Astrocyte (in vitro differentiated cells and primary cell): ENCODE measurements at regions not wholly inside any gene's neighbourhood (a gene's known extent, or its start where the extent isn't known, plus 50 kb on each side); places are given as distances from the start of the nearest gene placed in this dataset.

ENCODE experiments used
- DNase-seq: peaks from one replicate; pipeline ENCODE4 v3.0.0-alpha.2; 2010; ENCODE audit warnings: low read depth
- FAIRE-seq: peaks from 2 replicates; lab custom pipeline; 2011; peaks lifted over from hg19 to GRCh38; lab: Jason Lieb, UNC
- H2AFZ ChIP-seq: 2 replicates; pipeline ENCODE4 v1.6.0; 2012; ENCODE audit warnings: low read depth, low read length, inconsistent platforms
- H3K27ac ChIP-seq: 2 replicates; pipeline ENCODE4 v1.5.1; 2011; ENCODE audit warnings: low read depth, low read length, inconsistent platforms
- H3K27me3 ChIP-seq: 2 replicates; pipeline ENCODE4 v1.6.0; 2011; ENCODE audit warnings: low read length, inconsistent platforms; ENCODE audit not compliant: insufficient read depth
- H3K36me3 ChIP-seq: 2 replicates; pipeline ENCODE4 v1.5.1; 2011; ENCODE audit warnings: low read length, inconsistent platforms; ENCODE audit not compliant: insufficient read depth
- H3K4me1 ChIP-seq: 2 replicates; pipeline ENCODE4 v1.5.1; 2011; ENCODE audit warnings: low read length, inconsistent platforms; ENCODE audit not compliant: insufficient read depth
- H3K4me2 ChIP-seq: 2 replicates; pipeline ENCODE4 v1.6.0; 2012; ENCODE audit warnings: low read length, inconsistent platforms
- H3K4me3 ChIP-seq: 2 replicates; pipeline ENCODE4 v1.5.1; 2011; ENCODE audit warnings: low read depth, mild to moderate bottlenecking, low read length, inconsistent platforms; ENCODE audit not compliant: insufficient read depth
- H3K79me2 ChIP-seq: 2 replicates; pipeline ENCODE4 v1.6.0; 2012; ENCODE audit warnings: mild to moderate bottlenecking, low read length, inconsistent platforms; ENCODE audit not compliant: insufficient read depth
- H3K9ac ChIP-seq: 2 replicates; pipeline ENCODE4 v1.6.0; 2012; ENCODE audit warnings: mild to moderate bottlenecking, low read length, inconsistent platforms
- H3K9me3 ChIP-seq: 2 replicates; pipeline ENCODE4 v1.5.1; 2012; ENCODE audit warnings: low read depth, mild to moderate bottlenecking, low read length, inconsistent platforms; ENCODE audit not compliant: insufficient read depth
- H4K20me1 ChIP-seq: 2 replicates; pipeline ENCODE4 v1.6.0; 2012; ENCODE audit warnings: low read length, inconsistent platforms; ENCODE audit not compliant: insufficient read depth
- H3K27ac Mint-ChIP-seq: one replicate; pipeline ENCODE4 v1.8.0; 2021; ENCODE audit warnings: mild to moderate bottlenecking, mixed read lengths; ENCODE audit not compliant: unreplicated experiment
- H3K27me3 Mint-ChIP-seq: one replicate; pipeline ENCODE4 v1.8.0; 2021; ENCODE audit warnings: low read depth, mixed read lengths; ENCODE audit not compliant: unreplicated experiment
- H3K36me3 Mint-ChIP-seq: one replicate; pipeline ENCODE4 v1.8.0; 2021; ENCODE audit warnings: low read depth, mixed read lengths; ENCODE audit not compliant: unreplicated experiment
- H3K4me1 Mint-ChIP-seq: one replicate; pipeline ENCODE4 v1.8.0; 2021; ENCODE audit warnings: low read depth, mixed read lengths; ENCODE audit not compliant: unreplicated experiment
- H3K4me3 Mint-ChIP-seq: one replicate; pipeline ENCODE4 v1.8.0; 2021; ENCODE audit warnings: mild to moderate bottlenecking, moderate library complexity, mixed read lengths; ENCODE audit not compliant: unreplicated experiment
- H3K9me3 Mint-ChIP-seq: one replicate; pipeline ENCODE4 v1.8.0; 2021; ENCODE audit warnings: mild to moderate bottlenecking, mixed read lengths; ENCODE audit not compliant: unreplicated experiment
- EZH2 ChIP-seq: IDR thresholded peaks from 2 replicates; pipeline ENCODE4 v1.6.1; 2012; ENCODE audit warnings: mild to moderate bottlenecking, low read length, inconsistent platforms; ENCODE audit not compliant: insufficient read depth
- TF ChIP-seq, protein P1 (sequence below): IDR thresholded peaks from 2 replicates; pipeline ENCODE4 v1.5.1; 2011; ENCODE audit warnings: low read depth, mild to moderate bottlenecking, inconsistent platforms, low read length, moderate library complexity; ENCODE audit not compliant: insufficient read depth

DNA sequence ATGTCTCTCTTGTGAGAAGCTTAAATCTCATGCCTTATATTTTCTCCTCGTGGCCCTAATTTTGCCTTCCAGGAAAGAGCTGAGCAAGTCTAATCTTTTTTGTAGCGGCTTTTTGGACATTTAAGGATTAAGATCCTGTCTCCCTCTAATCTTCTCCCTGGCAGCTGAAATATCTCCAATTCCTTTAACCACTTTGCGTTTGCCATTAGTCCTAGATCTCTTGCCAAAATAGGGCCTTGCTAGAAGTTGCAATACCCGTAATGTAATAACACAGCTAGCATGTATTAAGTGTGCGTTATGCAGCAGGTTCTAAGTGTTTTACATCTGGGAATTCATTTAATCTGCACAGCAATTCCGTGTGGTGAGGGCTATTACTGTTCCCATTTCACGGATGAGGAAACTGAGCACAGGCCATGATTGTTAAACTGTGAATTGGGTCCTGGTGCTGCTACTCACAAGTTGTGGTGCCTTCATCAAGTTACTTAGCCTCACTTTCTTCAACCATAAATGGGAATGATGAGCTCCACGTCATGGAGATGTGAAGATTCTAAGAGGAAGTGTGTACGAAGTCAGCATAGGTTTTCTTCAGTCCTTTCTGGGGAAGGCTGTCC is 198.9 kb upstream of the ASIC2 start:
- FAIRE-seq, result no peak
- Histone ChIP-seq H3K9me3 (peaks cover 3% of the 10 kb centered on the region), H3K9ac (no peak overlapping the region)

GRCh38 chr17:33492731-33493265 is 199.7 kb upstream of the ASIC2 start:
- H2AFZ ChIP-seq, result no peak overlapping the region
- Mint-ChIP-seq H3K4me1 (peaks cover 12% of the 10 kb centered on the region), H3K4me3 (no peak overlapping the region), H3K27ac (no peak overlapping the region), H3K36me3 (no peaks in the 10 kb centered on the region), H3K9me3 (no peaks in the 10 kb centered on the region), H3K27me3 (peaks cover 39% of the 10 kb centered on the region)
- H3K27ac ChIP-seq, result no peak overlapping the region
- H3K9me3 ChIP-seq, result peaks cover 3% of the 10 kb centered on the region
- no peaks in the 10 kb centered on the region for H3K79me2 ChIP-seq
- no peak overlapping the region for H3K9ac ChIP-seq
- DNase-seq (no peak), FAIRE-seq (no peak)
- no peak for TF ChIP-seq EZH2
- TF ChIP-seq, protein P1, sequence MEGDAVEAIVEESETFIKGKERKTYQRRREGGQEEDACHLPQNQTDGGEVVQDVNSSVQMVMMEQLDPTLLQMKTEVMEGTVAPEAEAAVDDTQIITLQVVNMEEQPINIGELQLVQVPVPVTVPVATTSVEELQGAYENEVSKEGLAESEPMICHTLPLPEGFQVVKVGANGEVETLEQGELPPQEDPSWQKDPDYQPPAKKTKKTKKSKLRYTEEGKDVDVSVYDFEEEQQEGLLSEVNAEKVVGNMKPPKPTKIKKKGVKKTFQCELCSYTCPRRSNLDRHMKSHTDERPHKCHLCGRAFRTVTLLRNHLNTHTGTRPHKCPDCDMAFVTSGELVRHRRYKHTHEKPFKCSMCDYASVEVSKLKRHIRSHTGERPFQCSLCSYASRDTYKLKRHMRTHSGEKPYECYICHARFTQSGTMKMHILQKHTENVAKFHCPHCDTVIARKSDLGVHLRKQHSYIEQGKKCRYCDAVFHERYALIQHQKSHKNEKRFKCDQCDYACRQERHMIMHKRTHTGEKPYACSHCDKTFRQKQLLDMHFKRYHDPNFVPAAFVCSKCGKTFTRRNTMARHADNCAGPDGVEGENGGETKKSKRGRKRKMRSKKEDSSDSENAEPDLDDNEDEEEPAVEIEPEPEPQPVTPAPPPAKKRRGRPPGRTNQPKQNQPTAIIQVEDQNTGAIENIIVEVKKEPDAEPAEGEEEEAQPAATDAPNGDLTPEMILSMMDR, result no peak
- H3K4me2 ChIP-seq, result no peak overlapping the region
- H3K27me3 ChIP-seq, result peaks cover 2% of the 10 kb centered on the region
- no peak overlapping the region for H3K4me3 ChIP-seq
- H3K36me3 ChIP-seq, result no peaks in the 10 kb centered on the region
- no peaks in the 10 kb centered on the region for H4K20me1 ChIP-seq
- H3K4me1 ChIP-seq, result no peaks in the 10 kb centered on the region

More for the DNA sequence above, 198.9 kb upstream of the ASIC2 start:
- H3K27ac ChIP-seq, result no peak overlapping the region
- H3K27me3 ChIP-seq, result no peaks in the 10 kb centered on the region
- no peaks in the 10 kb centered on the region for H3K36me3 Mint-ChIP-seq
- no peak overlapping the region for H3K4me3 ChIP-seq
- H4K20me1 ChIP-seq, result no peaks in the 10 kb centered on the region
- H3K4me3 Mint-ChIP-seq, result no peak overlapping the region
- H3K4me1 ChIP-seq, result no peaks in the 10 kb centered on the region
- no peak overlapping the region for H2AFZ ChIP-seq
- H3K27ac Mint-ChIP-seq, result no peak overlapping the region
- TF ChIP-seq EZH2, result no peak
- TF ChIP-seq, protein P1, result no peak
- peaks cover 39% of the 10 kb centered on the region for H3K27me3 Mint-ChIP-seq
- H3K4me1 Mint-ChIP-seq, result peaks cover 12% of the 10 kb centered on the region
- no peak overlapping the region for H3K4me2 ChIP-seq
- no peaks in the 10 kb centered on the region for H3K9me3 Mint-ChIP-seq
- no peak for DNase-seq
- H3K36me3 ChIP-seq, result no peaks in the 10 kb centered on the region
- no peaks in the 10 kb centered on the region for H3K79me2 ChIP-seq

DNA sequence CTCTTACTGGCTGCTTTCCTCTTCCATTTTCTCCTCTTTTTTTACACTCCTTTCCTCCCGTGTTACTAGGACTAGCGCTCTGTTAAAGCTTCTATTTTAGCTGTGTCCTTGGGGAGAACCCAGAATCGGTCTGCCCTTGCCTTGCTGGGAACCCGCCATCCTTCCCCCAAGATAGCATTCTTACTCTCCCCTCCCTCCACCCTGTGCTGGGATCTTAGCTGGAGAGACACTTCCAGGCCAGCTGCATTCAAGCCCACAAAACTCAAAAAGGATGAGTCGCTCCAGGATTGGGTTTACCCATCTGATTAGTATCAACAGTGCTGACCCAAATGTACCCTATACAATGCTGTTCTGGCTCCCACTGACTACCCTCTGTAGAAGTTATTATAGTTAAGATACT is 200.5 kb upstream of the ASIC2 start:
- Mint-ChIP-seq H3K4me3 (peak overlapping the region; percentile 6), H3K27ac (peak overlapping the region; percentile 81), H3K4me1 (peaks cover 12% of the 10 kb centered on the region), H3K27me3 (peaks cover 41% of the 10 kb centered on the region), H3K36me3 (no peaks in the 10 kb centered on the region), H3K9me3 (no peaks in the 10 kb centered on the region)
- H3K9ac ChIP-seq, result no peak overlapping the region
- H4K20me1 ChIP-seq, result no peaks in the 10 kb centered on the region
- H3K4me3 ChIP-seq, result no peak overlapping the region
- DNase-seq (no peak), FAIRE-seq (no peak)
- H3K36me3 ChIP-seq, result no peaks in the 10 kb centered on the region
- H3K27me3 ChIP-seq, result peaks cover 2% of the 10 kb centered on the region
- no peak overlapping the region for H3K27ac ChIP-seq
- no peaks in the 10 kb centered on the region for H3K79me2 ChIP-seq
- TF ChIP-seq, protein P1, result no peak
- no peak for TF ChIP-seq EZH2
- H3K4me2 ChIP-seq, result no peak overlapping the region
- peaks cover 3% of the 10 kb centered on the region for H3K9me3 ChIP-seq
- no peaks in the 10 kb centered on the region for H3K4me1 ChIP-seq
- H2AFZ ChIP-seq, result no peak overlapping the region
